IMR-90 (cell line): ENCODE measurements at regions not wholly inside any gene's neighbourhood (a gene's known extent, or its start where the extent isn't known, plus 50 kb on each side); places are given as distances from the start of the nearest gene placed in this dataset.

Experiments used
- ATAC-seq: fragments of 200-7000 bp; cut with Tn5 transposase; 2 replicates; pipeline ENCODE4 v1.9.1; 2020; ENCODE audit warnings: low read depth, mild to moderate bottlenecking, moderate library complexity
- BruUV-seq: library from RNA; stranded (reverse); fragments of 400-500 nt; replicated peaks from 2 replicates; lab custom pipeline; 2021; lab: Mats Ljungman, UMichigan
- CTCF ChIA-PET: fragments of 300-600 bp; formaldehyde crosslinking; extraction: SDS; loops from one replicate; lab custom pipeline; 2021; ENCODE audit warnings: antibody characterized with exemption; lab: Yijun Ruan, JAX
- POLR2A ChIA-PET: fragments of 300-600 bp; sonication (Branson Sonifier 250); formaldehyde crosslinking; loops from one replicate; lab custom pipeline; 2022; ENCODE audit warnings: antibody characterized with exemption; ENCODE audit not compliant: unreplicated experiment; lab: Charles Lee
- DNase-seq: peaks from one replicate; pipeline ENCODE4 v3.0.0; 2013
- H2AFZ ChIP-seq: replicated peaks from 2 replicates; pipeline ENCODE3; 2013; ENCODE audit warnings: low read length, mild to moderate bottlenecking; ENCODE audit not compliant: poor library complexity
- H2AK5ac ChIP-seq: 2 replicates; pipeline ENCODE4 v1.6.1; 2013; ENCODE audit warnings: low read depth, low read length, inconsistent platforms
- H2AK9ac ChIP-seq: replicated peaks from 2 replicates; pipeline ENCODE3; 2013; ENCODE audit warnings: mild to moderate bottlenecking, low read depth, low read length, moderate library complexity; ENCODE audit not compliant: poor library complexity
- H2BK120ac ChIP-seq: 2 replicates; pipeline ENCODE4 v1.6.1; 2013; ENCODE audit warnings: low read depth, low read length, inconsistent platforms
- H2BK15ac ChIP-seq: 3 replicates; pipeline ENCODE4 v1.6.1; 2013; ENCODE audit warnings: low read depth, low read length, inconsistent platforms
- H2BK20ac ChIP-seq: 2 replicates; pipeline ENCODE4 v1.6.1; 2013; ENCODE audit warnings: low read depth, mild to moderate bottlenecking, inconsistent platforms, low read length, moderate library complexity
- H2BK5ac ChIP-seq: 2 replicates; pipeline ENCODE4 v1.6.1; 2013; ENCODE audit warnings: mild to moderate bottlenecking, low read depth, low read length, inconsistent platforms; ENCODE audit not compliant: poor library complexity, severe bottlenecking
- H3K14ac ChIP-seq: replicated peaks from 2 replicates; pipeline ENCODE4 v1.6.1; 2013; ENCODE audit warnings: low read depth, low read length, inconsistent platforms
- H3K18ac ChIP-seq: 2 replicates; pipeline ENCODE4 v1.6.1; 2013; ENCODE audit warnings: low read depth, low read length, control low read depth
- H3K23ac ChIP-seq: 2 replicates; pipeline ENCODE4 v1.6.1; 2013; ENCODE audit warnings: low read depth, low read length, inconsistent platforms
- H3K27ac ChIP-seq: 2 replicates; pipeline ENCODE4 v1.5.1; 2013; ENCODE audit warnings: mild to moderate bottlenecking, control low read depth, low read length; ENCODE audit not compliant: insufficient read depth
- H3K27me3 ChIP-seq: 2 replicates; pipeline ENCODE4 v1.6.1; 2013; ENCODE audit warnings: low read length; ENCODE audit not compliant: control insufficient read depth, insufficient read depth
- H3K36me3 ChIP-seq: 2 replicates; pipeline ENCODE4 v1.6.1; 2013; ENCODE audit warnings: low read length, mixed read lengths; ENCODE audit not compliant: control insufficient read depth, insufficient read depth
- H3K4ac ChIP-seq: 2 replicates; pipeline ENCODE4 v1.6.1; 2013; ENCODE audit warnings: low read depth, low read length, inconsistent platforms
- H3K4me1 ChIP-seq: 2 replicates; pipeline ENCODE4 v1.6.1; 2013; ENCODE audit warnings: low read length, mixed read lengths; ENCODE audit not compliant: control insufficient read depth, insufficient read depth
- H3K4me2 ChIP-seq: 2 replicates; pipeline ENCODE4 v1.6.1; 2013; ENCODE audit warnings: low read depth, mild to moderate bottlenecking, control low read depth, low read length, moderate library complexity
- H3K4me3 ChIP-seq: 2 replicates; pipeline ENCODE4 v1.5.1; 2013; ENCODE audit warnings: low read depth, mild to moderate bottlenecking, control low read depth, low read length, moderate library complexity; ENCODE audit not compliant: insufficient read depth
- H3K56ac ChIP-seq: 2 replicates; pipeline ENCODE4 v1.6.1; 2013; ENCODE audit warnings: low read length, inconsistent platforms; ENCODE audit not compliant: insufficient read depth; ENCODE audit errors: extremely low read depth
- H3K79me1 ChIP-seq, 2 experiments: 2 replicates each; pipeline ENCODE4 v1.6.1; 2013; ENCODE audit warnings: low read length in 2 of 2, inconsistent platforms in 1 of 2, low read depth in 1 of 2
- H3K9ac ChIP-seq: 2 replicates; pipeline ENCODE4 v1.6.1; 2013; ENCODE audit warnings: low read depth, low read length, control low read depth
- H3K9me1 ChIP-seq: 2 replicates; pipeline ENCODE4 v1.6.1; 2013; ENCODE audit warnings: low read length, inconsistent platforms; ENCODE audit not compliant: insufficient read depth
- H3K9me3 ChIP-seq: 2 replicates; pipeline ENCODE4 v1.6.1; 2013; ENCODE audit warnings: low read length; ENCODE audit not compliant: control insufficient read depth, insufficient read depth
- H4K20me1 ChIP-seq: 2 replicates; pipeline ENCODE4 v1.6.1; 2013; ENCODE audit warnings: low read length, inconsistent platforms; ENCODE audit not compliant: insufficient read depth
- H4K5ac ChIP-seq: 2 replicates; pipeline ENCODE4 v1.6.1; 2013; ENCODE audit warnings: mild to moderate bottlenecking, low read depth, low read length, control low read depth
- H4K8ac ChIP-seq, 2 experiments: 2 replicates each; pipeline ENCODE4 v1.6.1; 2013; ENCODE audit warnings: low read depth in 2 of 2, low read length in 2 of 2, control low read depth in 1 of 2, inconsistent platforms in 1 of 2
- H4K91ac ChIP-seq: 2 replicates; pipeline ENCODE4 v1.6.1; 2013; ENCODE audit warnings: low read depth, low read length, inconsistent platforms; ENCODE audit not compliant: insufficient read depth
- BHLHE40 ChIP-seq: fragments of 150-350 bp; IDR thresholded peaks from 2 replicates; pipeline ENCODE4 v1.6.1; 2016; ENCODE audit warnings: mild to moderate bottlenecking, low read depth, low read length
- CEBPB ChIP-seq: IDR thresholded peaks from 2 replicates; pipeline ENCODE4 v1.6.1; 2012; ENCODE audit warnings: low read depth, low read length, improper control_type of control experiment
- CHD1 ChIP-seq: IDR thresholded peaks from 2 replicates; pipeline ENCODE4 v1.6.1; 2012; ENCODE audit warnings: low read depth, low read length, improper control_type of control experiment
- ELK1 ChIP-seq: fragments of 150-350 bp; IDR thresholded peaks from 2 replicates; pipeline ENCODE4 v1.6.1; 2016; ENCODE audit warnings: low read depth, mild to moderate bottlenecking, low read length, moderate library complexity, borderline replicate concordance
- FOS ChIP-seq: fragments of 150-350 bp; IDR thresholded peaks from 2 replicates; pipeline ENCODE4 v1.6.1; 2016; ENCODE audit warnings: low read depth, low read length
- NFE2L2 ChIP-seq: fragments of 150-350 bp; IDR thresholded peaks from 2 replicates; pipeline ENCODE4 v1.6.1; 2016; ENCODE audit warnings: low read depth, mild to moderate bottlenecking, low read length
- RAD21 ChIP-seq: IDR thresholded peaks from 2 replicates; pipeline ENCODE4 v1.6.1; 2012; ENCODE audit warnings: low read length, improper control_type of control experiment
- RCOR1 ChIP-seq: IDR thresholded peaks from 2 replicates; pipeline ENCODE4 v1.6.1; 2012; ENCODE audit warnings: mild to moderate bottlenecking, low read length, improper control_type of control experiment; ENCODE audit not compliant: insufficient replicate concordance
- SMC3 ChIP-seq: fragments of 150-350 bp; IDR thresholded peaks from 2 replicates; pipeline ENCODE4 v1.6.1; 2016; ENCODE audit warnings: low read depth, mild to moderate bottlenecking, antibody characterized with exemption, low read length, moderate library complexity
- USF2 ChIP-seq: fragments of 150-350 bp; IDR thresholded peaks from 2 replicates; pipeline ENCODE4 v1.6.1; 2017; ENCODE audit warnings: mild to moderate bottlenecking, antibody characterized with exemption, low read length, low read depth
- dilution Hi-C: fragments of 300-500 bp; cut with HindIII; formaldehyde crosslinking; loops from one replicate; pipeline ENCODE4 v1.14.3; 2018; ENCODE audit warnings: low sequenced_read_pairs; ENCODE audit not compliant: unreplicated experiment
- in situ Hi-C: fragments of 300-500 bp; cut with MboI; formaldehyde crosslinking; loops from 3 replicates; pipeline ENCODE4 v1.14.3; 2019; ENCODE audit warnings: low sequenced_read_pairs, inconsistent platforms, mixed read lengths
- intact Hi-C: fragments of 100-400 bp; cut with micrococcal nuclease; formaldehyde crosslinking; loops from 2 replicates; pipeline ENCODE4 v1.10.0; 2022

GRCh38 chr17:74077231-74077630, 126.2 kb upstream of the RPL38 start:
- Histone ChIP-seq H2BK20ac (no peak overlapping the region), H2AK5ac (no peak overlapping the region), H3K4me1 (no peaks in the 10 kb centered on the region), H4K5ac (no peak overlapping the region), H3K23ac (no peak overlapping the region), H3K56ac (no peak overlapping the region), H3K9ac (no peak overlapping the region), H3K14ac (no peak overlapping the region), H3K27me3 (no peaks in the 10 kb centered on the region), H4K8ac (no peak overlapping the region), H2AK9ac (no peak overlapping the region), H3K4ac (no peak overlapping the region), H3K4me2 (no peak overlapping the region), H3K4me3 (no peak overlapping the region), H3K9me3 (peaks cover 46% of the 10 kb centered on the region), H4K91ac (no peak overlapping the region), H3K79me1 (no peaks in the 10 kb centered on the region), H3K9me1 (no peaks in the 10 kb centered on the region), H3K18ac (no peak overlapping the region), H2BK120ac (no peak overlapping the region), H2BK15ac (no peak overlapping the region), H4K20me1 (no peaks in the 10 kb centered on the region), H2AFZ (no peak overlapping the region), H3K36me3 (no peaks in the 10 kb centered on the region), H3K27ac (no peak overlapping the region), H2BK5ac (no peak overlapping the region)
- DNase-seq, result no peak
- in situ Hi-C loops (loop anchor here (25.0 kb wide), 1 partner anchor 190 kb away; no protein-coding TSS in a partner anchor), intact Hi-C loops (no loop called here), dilution Hi-C loops (no loop called here)
- no peak for ATAC-seq
- BruUV-seq, result no TSS peak
- TF ChIP-seq BHLHE40, result no peak
- TF ChIP-seq SMC3, result no peak
- no peak for TF ChIP-seq USF2
- no peak for TF ChIP-seq RAD21
- no peak for TF ChIP-seq RCOR1
- no peak for TF ChIP-seq NFE2L2
- no peak for TF ChIP-seq CHD1
- no peak for TF ChIP-seq FOS
- TF ChIP-seq ELK1, result no peak
- no peak for TF ChIP-seq CEBPB
- CTCF ChIA-PET, result no interaction called here
- POLR2A ChIA-PET, result no interaction called here
